HG03457 (cell line): ENCODE measurements at regions not wholly inside any gene's neighbourhood (a gene's known extent, or its start where the extent isn't known, plus 50 kb on each side); places are given as distances from the start of the nearest gene placed in this dataset.
A peak's percentile ranks its signal among the peaks of the same experiment; 100 is the strongest.
"Not testable (repeated sequence)": the region's sequence is repeated elsewhere in the genome, so short reads cannot be mapped to it uniquely, and the experiment has no call there.

ENCODE experiments used
- ATAC-seq: cut with Tn5 transposase; IDR thresholded peaks from one replicate; pipeline ENCODE4 v1.9.1; 2021; ENCODE audit warnings: moderate number of reproducible peaks; ENCODE audit not compliant: unreplicated experiment

- ATAC-seq, result no peak
These were observed 463.7 kb upstream of the GRIN3A start for GRCh38 chr9:102202126-102202525.

- ATAC-seq, result no peak
These were observed 447.5 kb upstream of the GRIN3A start for GRCh38 chr9:102185962-102186361.

GRCh38 chr9:102185371-102185770 is 446.9 kb upstream of the GRIN3A start:
- ATAC-seq, result no peak

GRCh38 chr9:102178811-102179210 is 440.4 kb upstream of the GRIN3A start:
- no peak for ATAC-seq

- not testable (repeated sequence) for ATAC-seq
These were observed 435.8 kb upstream of the GRIN3A start for GRCh38 chr9:102174202-102174601.

- ATAC-seq, result no peak
These were observed 425.8 kb upstream of the GRIN3A start for GRCh38 chr9:102164247-102164646.

- not testable (repeated sequence) for ATAC-seq
These were observed 414.6 kb upstream of the GRIN3A start for GRCh38 chr9:102153081-102153480.

GRCh38 chr9:102135768-102136167 is 397.3 kb upstream of the GRIN3A start:
- no peak for ATAC-seq

- ATAC-seq, result no peak
These were observed 386.0 kb upstream of the GRIN3A start for GRCh38 chr9:102124465-102124864.

GRCh38 chr9:102114557-102114956 is 376.1 kb upstream of the GRIN3A start:
- no peak for ATAC-seq

GRCh38 chr9:102113191-102113590 is 374.7 kb upstream of the GRIN3A start:
- ATAC-seq, result no peak

GRCh38 chr9:102106439-102106838 is 368.0 kb upstream of the GRIN3A start:
- ATAC-seq, result no peak

GRCh38 chr9:102101723-102102122 is 363.3 kb upstream of the GRIN3A start:
- ATAC-seq, result no peak

GRCh38 chr9:102087141-102087540 is 348.7 kb upstream of the GRIN3A start:
- no peak for ATAC-seq

- ATAC-seq, result no peak
These were observed 347.1 kb upstream of the GRIN3A start for GRCh38 chr9:102085548-102085947.

GRCh38 chr9:102072059-102072764 is 333.8 kb upstream of the GRIN3A start:
- no peak for ATAC-seq

- ATAC-seq, result no peak
These were observed 331.5 kb upstream of the GRIN3A start for GRCh38 chr9:102069969-102070368.

GRCh38 chr9:102054811-102055210 is 316.4 kb upstream of the GRIN3A start:
- ATAC-seq, result no peak

GRCh38 chr9:102049586-102050246 is 311.3 kb upstream of the GRIN3A start:
- no peak for ATAC-seq

- no peak for ATAC-seq
These were observed 309.1 kb upstream of the GRIN3A start for GRCh38 chr9:102047549-102047948.

- no peak for ATAC-seq
These were observed 305.7 kb upstream of the GRIN3A start for GRCh38 chr9:102044133-102044532.

GRCh38 chr9:102038006-102038405 is 299.6 kb upstream of the GRIN3A start:
- peak; percentile 49 for ATAC-seq

- peak; percentile 66 for ATAC-seq
These were observed 297.5 kb upstream of the GRIN3A start for GRCh38 chr9:102035929-102036328.
